ENCODE measurements at regions not wholly inside any gene's neighbourhood (a gene's known extent, or its start where the extent isn't known, plus 50 kb on each side); places are given as distances from the start of the nearest gene placed in this dataset.
A peak's percentile ranks its signal among the peaks of the same experiment; 100 is the strongest.

- 86 to 90% methylated on average over 2 to 3 of the region's 3 CpGs for WGBS, 2 experiments (ENCODE audit: insufficient coverage in 1 of 2, insufficient read length in 1 of 2)
- Mint-ChIP-seq H3K4me1 (no peaks in the 10 kb centered on the region), H3K27me3 (ENCODE audit: insufficient read depth) (no peaks in the 10 kb centered on the region), H3K36me3 (ENCODE audit: low read depth) (no peaks in the 10 kb centered on the region), H3K27ac (no peak overlapping the region), H3K9me3 (no peaks in the 10 kb centered on the region), H3K4me3 (no peak overlapping the region)
- H3K9ac ChIP-seq (ENCODE audit: extremely low read depth, low read length, poor library complexity, severe bottlenecking) = no peak overlapping the region
- H3K4me3 ChIP-seq (ENCODE audit: low read length) = no peak overlapping the region
- DNase-seq = no peak
- no peaks in the 10 kb centered on the region for H3K9me3 ChIP-seq (ENCODE audit: control insufficient read depth, low read length)
- H3K27me3 ChIP-seq (ENCODE audit: control insufficient read depth, insufficient read depth, low read length, poor library complexity, severe bottlenecking) = no peaks in the 10 kb centered on the region
- no peaks in the 10 kb centered on the region for H3K36me3 ChIP-seq (ENCODE audit: control insufficient read depth, insufficient read depth, low read length)
- no peak overlapping the region for H3K27ac ChIP-seq (ENCODE audit: low read depth, low read length)
- no peaks in the 10 kb centered on the region for H3K4me1 ChIP-seq (ENCODE audit: control insufficient read depth, insufficient read depth, low read length)
- no peak for TF ChIP-seq CTCF (conservative IDR thresholded peaks at IDR 0.05)
Measured at GRCh38 chr9:103928442-103928841, 165.7 kb upstream of the SMC2 start.

- peaks cover 2% of the 10 kb centered on the region for H3K27me3 Mint-ChIP-seq (ENCODE audit: insufficient read depth)
- Histone ChIP-seq H3K36me3 (ENCODE audit: control insufficient read depth, insufficient read depth, low read length) (no peaks in the 10 kb centered on the region), H3K4me1 (ENCODE audit: control insufficient read depth, insufficient read depth, low read length) (no peaks in the 10 kb centered on the region), H3K27me3 (ENCODE audit: control insufficient read depth, insufficient read depth, low read length, poor library complexity, severe bottlenecking) (no peaks in the 10 kb centered on the region), H3K4me3 (ENCODE audit: low read length) (no peak overlapping the region), H3K27ac (ENCODE audit: low read depth, low read length) (no peak overlapping the region), H3K9me3 (ENCODE audit: control insufficient read depth, low read length) (no peaks in the 10 kb centered on the region), H3K9ac (ENCODE audit: extremely low read depth, low read length, poor library complexity, severe bottlenecking) (no peak overlapping the region)
- no peaks in the 10 kb centered on the region for H3K4me1 Mint-ChIP-seq
- no peak overlapping the region for H3K27ac Mint-ChIP-seq
- 90 to 93% methylated on average over 3 to 11 of the region's 11 CpGs for WGBS, 2 experiments (ENCODE audit: insufficient coverage in 1 of 2, insufficient read length in 1 of 2)
- no peaks in the 10 kb centered on the region for H3K36me3 Mint-ChIP-seq (ENCODE audit: low read depth)
- no peaks in the 10 kb centered on the region for H3K9me3 Mint-ChIP-seq
- no peak overlapping the region for H3K4me3 Mint-ChIP-seq
- peak; percentile 58 for DNase-seq
- no peak for TF ChIP-seq CTCF (conservative IDR thresholded peaks at IDR 0.05)
Measured at GRCh38 chr9:103941104-103941503, 153.0 kb upstream of the SMC2 start.

- H3K27ac ChIP-seq (ENCODE audit: low read depth, low read length) = no peak overlapping the region
- H3K27ac Mint-ChIP-seq = no peak overlapping the region
- DNase-seq = no peak
- no peaks in the 10 kb centered on the region for H3K4me1 ChIP-seq (ENCODE audit: control insufficient read depth, insufficient read depth, low read length)
- no peaks in the 10 kb centered on the region for H3K36me3 ChIP-seq (ENCODE audit: control insufficient read depth, insufficient read depth, low read length)
- no peak overlapping the region for H3K4me3 Mint-ChIP-seq
- H3K36me3 Mint-ChIP-seq (ENCODE audit: low read depth) = no peaks in the 10 kb centered on the region
- no peaks in the 10 kb centered on the region for H3K27me3 ChIP-seq (ENCODE audit: control insufficient read depth, insufficient read depth, low read length, poor library complexity, severe bottlenecking)
- WGBS, 2 experiments (ENCODE audit: insufficient coverage in 1 of 2, insufficient read length in 1 of 2) = 75 to 80% methylated on average over 2 of the region's 2 CpGs
- no peaks in the 10 kb centered on the region for H3K4me1 Mint-ChIP-seq
- H3K4me3 ChIP-seq (ENCODE audit: low read length) = no peak overlapping the region
- peaks cover 2% of the 10 kb centered on the region for H3K27me3 Mint-ChIP-seq (ENCODE audit: insufficient read depth)
- TF ChIP-seq CTCF (conservative IDR thresholded peaks at IDR 0.05) = no peak
- H3K9ac ChIP-seq (ENCODE audit: extremely low read depth, low read length, poor library complexity, severe bottlenecking) = no peak overlapping the region
- no peaks in the 10 kb centered on the region for H3K9me3 Mint-ChIP-seq
- no peaks in the 10 kb centered on the region for H3K9me3 ChIP-seq (ENCODE audit: control insufficient read depth, low read length)
Measured at GRCh38 chr9:103942200-103942599, 151.9 kb upstream of the SMC2 start.

All from endodermal cell (in vitro differentiated cells).